K562 (cell line): ENCODE measurements at regions not wholly inside any gene's neighbourhood (a gene's known extent, or its start where the extent isn't known, plus 50 kb on each side); places are given as distances from the start of the nearest gene placed in this dataset.
A peak's percentile ranks its signal among the peaks of the same experiment; 100 is the strongest.

Experiments used
- ATAC-seq: fragments of 200-7000 bp; cut with Tn5 transposase; 3 replicates; pipeline ENCODE4 v1.9.1; 2020; ENCODE audit warnings: moderate library complexity
- BruUV-seq: library from RNA; stranded (reverse); fragments of 400-500 nt; replicated peaks from 2 replicates; lab custom pipeline; 2021; lab: Mats Ljungman, UMichigan
- CTCF ChIA-PET: fragments of 300-600 bp; formaldehyde crosslinking; extraction: SDS; loops from one replicate; lab custom pipeline; 2021; ENCODE audit warnings: low intra/inter-chr PET ratio; lab: Yijun Ruan, JAX
- POLR2A ChIA-PET: fragments of 300-600, 350-650 bp; sonication (Branson Sonifier 250); formaldehyde crosslinking; extraction: SDS; loops from one replicate; lab custom pipeline; 2021; ENCODE audit warnings: antibody characterized with exemption, inconsistent platforms; lab: Yijun Ruan, JAX
- DNase-seq, 4 experiments: peaks; one replicate each; pipeline versions ENCODE4 v3.0.0 to v3.0.0-alpha.2; 2011 to 2018; ENCODE audit warnings: low spot score in 3 of 4, mixed read lengths in 3 of 4; ENCODE audit errors: extremely low read depth in 1 of 4
- FAIRE-seq: peaks from 2 replicates; lab custom pipeline; 2011; peaks lifted over from hg19 to GRCh38; lab: Jason Lieb, UNC
- H2AFZ ChIP-seq: 2 replicates; pipeline ENCODE4 v1.6.0; 2011; ENCODE audit warnings: low read depth, low read length, control low read depth, inconsistent platforms
- H3K27ac ChIP-seq: fragments of 200-600 bp; 3 replicates; pipeline ENCODE4 v1.8.0; 2011; ENCODE audit warnings: low read depth, mild to moderate bottlenecking, control low read depth, inconsistent platforms, low read length, moderate library complexity, mixed read lengths; ENCODE audit errors: extremely low read depth
- H3K27me3 ChIP-seq, 2 experiments: fragments of 300-600 bp in 1 of 2; 2 replicates in 1 of 2; 3 replicates in 1 of 2; pipeline versions ENCODE4 v1.6.0 to v1.8.0; 2011; ENCODE audit warnings: inconsistent platforms in 2 of 2, low read length in 2 of 2, mild to moderate bottlenecking in 1 of 2, mixed read lengths in 1 of 2, moderate library complexity in 1 of 2; ENCODE audit not compliant: control insufficient read depth in 2 of 2, insufficient read depth in 2 of 2
- H3K36me3 ChIP-seq: fragments of 300-600 bp; 3 replicates; pipeline ENCODE4 v1.8.0; 2011; ENCODE audit warnings: mild to moderate bottlenecking, low read length, inconsistent platforms; ENCODE audit not compliant: control insufficient read depth, insufficient read depth
- H3K4me1 ChIP-seq, 2 experiments: fragments of 200-600 bp in 1 of 2; replicated peaks in 1 of 2; 2 replicates in 1 of 2; 3 replicates in 1 of 2; pipeline versions ENCODE4 v1.5.1 to v1.8.0; 2011; ENCODE audit warnings: inconsistent platforms in 2 of 2, low read length in 2 of 2, mild to moderate bottlenecking in 1 of 2, mixed read lengths in 1 of 2, moderate library complexity in 1 of 2; ENCODE audit not compliant: control insufficient read depth in 2 of 2, insufficient read depth in 2 of 2
- H3K4me2 ChIP-seq: 2 replicates; pipeline ENCODE4 v1.6.1; 2011; ENCODE audit warnings: low read length, control low read depth, inconsistent platforms, mixed read lengths; ENCODE audit not compliant: insufficient read depth
- H3K4me3 ChIP-seq: fragments of 200-600 bp; sonication (generic), shearing (Covaris generic); 2 replicates; pipeline ENCODE4 v1.5.1; 2016; ENCODE audit warnings: control low read depth, inconsistent platforms
- H3K79me2 ChIP-seq: fragments of 200-600 bp; 3 replicates; pipeline ENCODE4 v1.8.0; 2011; ENCODE audit warnings: low read length, inconsistent platforms; ENCODE audit not compliant: control insufficient read depth, insufficient read depth
- H3K9ac ChIP-seq, 2 experiments: 2 replicates each; pipeline versions ENCODE4 v1.6.0 to v1.6.1; 2011; ENCODE audit warnings: low read depth in 2 of 2, low read length in 2 of 2, control low read depth in 1 of 2, inconsistent platforms in 1 of 2, mild to moderate bottlenecking in 1 of 2, mixed read lengths in 1 of 2; ENCODE audit not compliant: insufficient read depth in 1 of 2
- H3K9me1 ChIP-seq: one replicate; pipeline ENCODE4 v1.6.0; 2011; ENCODE audit warnings: inconsistent platforms, mild to moderate bottlenecking, low read length, moderate library complexity; ENCODE audit not compliant: control insufficient read depth, insufficient read depth
- H3K9me3 ChIP-seq: replicated peaks from 2 replicates; pipeline ENCODE4 v1.5.1; 2011; ENCODE audit warnings: low read depth, low read length, inconsistent platforms; ENCODE audit not compliant: control insufficient read depth, insufficient read depth
- H4K20me1 ChIP-seq: replicated peaks from 2 replicates; pipeline ENCODE4 v1.6.1; 2011; ENCODE audit warnings: low read length, inconsistent platforms, mixed read lengths; ENCODE audit not compliant: control insufficient read depth, insufficient read depth
- ATF3 ChIP-seq, 2 experiments: fragments of 450-650 bp in 1 of 2; sonication (generic) in 1 of 2; formaldehyde crosslinking in 1 of 2; IDR thresholded peaks in 1 of 2; conservative IDR thresholded peaks in 1 of 2; 2 replicates each; pipeline versions ENCODE4 v1.6.1 to v1.8.1; 2016 to 2023; ENCODE audit warnings: mild to moderate bottlenecking in 2 of 2, moderate library complexity in 2 of 2, inconsistent platforms in 1 of 2, missing genetic modification reagents in 1 of 2
- COPS2 ChIP-seq: fragments of 450-650 bp; conservative IDR thresholded peaks from 2 replicates; pipeline ENCODE4 v1.6.1; 2016; ENCODE audit warnings: mild to moderate bottlenecking, moderate library complexity
- RBM25 ChIP-seq: fragments of 200-400 bp; formaldehyde crosslinking; IDR thresholded peaks from 2 replicates; pipeline ENCODE4 v1.6.1; 2018; ENCODE audit warnings: low read length, low read depth, moderate library complexity; ENCODE audit not compliant: severe bottlenecking
- in situ Hi-C: fragments of 300-500 bp; cut with MboI; formaldehyde crosslinking; loops from 4 replicates; pipeline ENCODE4 v1.15.0; 2018; ENCODE audit warnings: inconsistent platforms, mixed read lengths
- intact Hi-C: fragments of 100-400 bp; cut with micrococcal nuclease; formaldehyde crosslinking; loops from 2 replicates; pipeline ENCODE4 v1.14.2; 2022

GRCh38 chr15:87747087-87747486, 509.5 kb downstream of the NTRK3 start (continued):
- TF ChIP-seq RBM25 = no peak

- CTCF ChIA-PET = no interaction called here
- BruUV-seq = no TSS peak
- TF ChIP-seq ATF3 (IDR thresholded peaks at IDR 0.05) (peak; percentile 60; the same call in 1 of the 2 replicates), ATF3 (CRISPR knock-in tag; conservative IDR thresholded peaks at IDR 0.05) (no peak), COPS2 (no peak)
- Histone ChIP-seq H3K9me1 (no peaks in the 10 kb centered on the region), H2AFZ (no peak overlapping the region), H3K27me3 (no peaks in the 10 kb centered on the region), H3K9ac (no peak overlapping the region), H3K9me3 (no peaks in the 10 kb centered on the region), H3K4me2 (no peak overlapping the region), H3K27ac (no peak overlapping the region), H3K36me3 (no peaks in the 10 kb centered on the region), H4K20me1 (no peaks in the 10 kb centered on the region), H3K4me1 (peaks cover 3 to 12% of the 10 kb centered on the region in 2 experiments; a peak in 3 of 5 replicates), H3K4me3 (no peak overlapping the region), H3K79me2 (no peaks in the 10 kb centered on the region)
- in situ Hi-C loops (no loop called here), intact Hi-C loops (no loop called here)
- ATAC-seq (no peak), FAIRE-seq (no peak), DNase-seq (no peak)
- POLR2A ChIA-PET = no interaction called here
These were observed 510.2 kb downstream of the NTRK3 start for GRCh38 chr15:87746333-87746732.
